ENCODE measurements at regions not wholly inside any gene's neighbourhood (a gene's known extent, or its start where the extent isn't known, plus 50 kb on each side); places are given as distances from the start of the nearest gene placed in this dataset.

DNA sequence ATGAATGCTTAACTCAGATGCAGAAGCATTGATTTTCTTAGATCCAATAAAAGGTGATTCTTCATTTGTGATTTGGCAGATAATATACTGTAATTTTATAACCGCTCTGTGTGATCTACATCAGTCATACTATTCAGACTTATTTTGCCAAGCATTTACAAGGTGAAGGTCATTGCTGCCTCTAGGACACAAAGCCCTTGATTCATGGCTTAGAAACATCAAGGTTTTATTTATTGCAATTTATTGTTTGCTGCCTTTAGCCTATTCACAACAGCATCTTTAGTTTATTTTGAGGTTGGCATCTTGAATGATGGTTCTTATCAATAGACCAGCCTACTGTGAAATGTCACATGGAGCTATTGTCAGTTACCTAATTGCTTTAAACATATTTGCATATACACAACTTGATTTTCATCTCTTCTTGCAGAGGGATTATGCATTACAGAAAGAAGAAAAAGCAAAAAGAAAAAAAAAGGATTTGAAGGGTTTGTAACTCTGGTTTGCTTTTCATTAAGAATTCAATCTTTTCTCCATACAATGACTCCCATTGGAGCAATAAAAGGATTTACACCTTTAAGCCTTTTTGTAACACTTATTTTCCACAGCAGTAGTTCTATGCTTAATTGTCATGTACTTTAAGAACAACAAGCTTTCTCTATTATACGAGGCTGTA lies 1371.6 kb upstream of the CELF2 start:
- TF ChIP-seq, protein P1, sequence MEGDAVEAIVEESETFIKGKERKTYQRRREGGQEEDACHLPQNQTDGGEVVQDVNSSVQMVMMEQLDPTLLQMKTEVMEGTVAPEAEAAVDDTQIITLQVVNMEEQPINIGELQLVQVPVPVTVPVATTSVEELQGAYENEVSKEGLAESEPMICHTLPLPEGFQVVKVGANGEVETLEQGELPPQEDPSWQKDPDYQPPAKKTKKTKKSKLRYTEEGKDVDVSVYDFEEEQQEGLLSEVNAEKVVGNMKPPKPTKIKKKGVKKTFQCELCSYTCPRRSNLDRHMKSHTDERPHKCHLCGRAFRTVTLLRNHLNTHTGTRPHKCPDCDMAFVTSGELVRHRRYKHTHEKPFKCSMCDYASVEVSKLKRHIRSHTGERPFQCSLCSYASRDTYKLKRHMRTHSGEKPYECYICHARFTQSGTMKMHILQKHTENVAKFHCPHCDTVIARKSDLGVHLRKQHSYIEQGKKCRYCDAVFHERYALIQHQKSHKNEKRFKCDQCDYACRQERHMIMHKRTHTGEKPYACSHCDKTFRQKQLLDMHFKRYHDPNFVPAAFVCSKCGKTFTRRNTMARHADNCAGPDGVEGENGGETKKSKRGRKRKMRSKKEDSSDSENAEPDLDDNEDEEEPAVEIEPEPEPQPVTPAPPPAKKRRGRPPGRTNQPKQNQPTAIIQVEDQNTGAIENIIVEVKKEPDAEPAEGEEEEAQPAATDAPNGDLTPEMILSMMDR (IDR thresholded peaks at IDR 0.05): no peak
- Histone ChIP-seq H3K4me1 (no peaks in the 10 kb centered on the region), H3K27me3 (ENCODE audit: low read depth) (no peaks in the 10 kb centered on the region), H3K27ac (no peak overlapping the region), H3K4me3 (no peak overlapping the region), H3K9me3 (no peaks in the 10 kb centered on the region), H3K36me3 (no peaks in the 10 kb centered on the region)
- intact Hi-C loops (cut with DNase I): no loop called here
- DNase-seq: no peak
- ATAC-seq: no peak

DNA sequence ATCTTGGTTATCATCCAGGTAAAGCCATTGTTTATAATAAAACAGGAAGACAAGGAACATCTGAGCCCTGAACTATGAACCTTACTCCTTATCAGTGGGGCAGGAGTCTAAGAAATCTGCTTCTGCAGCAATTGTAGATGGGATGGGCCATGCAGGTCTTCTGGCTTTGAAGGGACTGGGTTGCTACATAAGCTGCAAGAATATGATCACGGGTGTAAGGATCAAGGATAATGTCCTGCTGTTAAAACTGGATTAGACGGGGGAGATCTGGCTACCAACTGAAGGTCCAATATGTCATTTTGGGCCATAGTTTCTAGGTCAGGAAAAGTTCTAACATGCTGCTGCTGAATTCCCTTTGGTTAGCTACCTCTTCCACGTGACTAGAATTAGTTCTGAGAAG lies 1363.4 kb upstream of the CELF2 start:
- Histone ChIP-seq H3K9me3 (no peaks in the 10 kb centered on the region), H3K36me3 (no peaks in the 10 kb centered on the region), H3K4me3 (no peak overlapping the region), H3K27ac (no peak overlapping the region), H3K27me3 (ENCODE audit: low read depth) (no peaks in the 10 kb centered on the region), H3K4me1 (no peaks in the 10 kb centered on the region)
- ATAC-seq (no peak), DNase-seq (no peak)
- TF ChIP-seq, protein P1 (IDR thresholded peaks at IDR 0.05): no peak
- intact Hi-C loops (cut with DNase I): no loop called here

- Histone ChIP-seq H3K4me1 (no peaks in the 10 kb centered on the region), H3K27ac (no peak overlapping the region), H3K36me3 (no peaks in the 10 kb centered on the region), H3K9me3 (no peaks in the 10 kb centered on the region), H3K27me3 (ENCODE audit: low read depth) (no peaks in the 10 kb centered on the region), H3K4me3 (no peak overlapping the region)
- intact Hi-C loops (cut with DNase I): no loop called here
- ATAC-seq (no peak), DNase-seq (no peak)
- TF ChIP-seq, protein P1 (IDR thresholded peaks at IDR 0.05): no peak
These were observed 1361.3 kb upstream of the CELF2 start for GRCh38 chr10:9656386-9656785.

DNA sequence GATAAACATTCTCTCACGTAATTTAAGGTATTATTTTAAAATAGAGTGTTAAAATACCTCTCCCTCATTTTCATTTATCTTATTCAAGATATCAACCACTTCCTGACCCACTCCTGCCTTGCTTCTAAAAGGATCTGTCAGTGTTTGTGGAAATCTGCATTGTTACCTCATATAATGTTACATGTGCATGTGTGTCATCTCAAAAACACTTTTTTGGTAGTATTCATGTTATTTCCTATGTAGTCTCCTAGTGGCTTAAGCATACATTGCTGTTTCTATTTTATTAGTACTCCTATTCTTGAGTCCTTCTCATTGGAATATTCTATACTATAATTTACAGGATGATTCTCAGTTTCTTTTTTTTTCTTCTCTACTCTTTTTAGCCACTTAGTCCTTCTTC lies 1360.7 kb upstream of the CELF2 start:
- DNase-seq (no peak), ATAC-seq (no peak)
- TF ChIP-seq, protein P1 (IDR thresholded peaks at IDR 0.05): no peak
- Histone ChIP-seq H3K4me3 (no peak overlapping the region), H3K9me3 (no peaks in the 10 kb centered on the region), H3K4me1 (no peaks in the 10 kb centered on the region), H3K27ac (no peak overlapping the region), H3K27me3 (ENCODE audit: low read depth) (no peaks in the 10 kb centered on the region), H3K36me3 (no peaks in the 10 kb centered on the region)
- intact Hi-C loops (cut with DNase I): no loop called here

- Histone ChIP-seq H3K27ac (no peak overlapping the region), H3K4me3 (no peak overlapping the region), H3K4me1 (no peaks in the 10 kb centered on the region), H3K27me3 (ENCODE audit: low read depth) (no peaks in the 10 kb centered on the region), H3K9me3 (no peaks in the 10 kb centered on the region), H3K36me3 (no peaks in the 10 kb centered on the region)
- DNase-seq (no peak), ATAC-seq (no peak)
- TF ChIP-seq, protein P1 (IDR thresholded peaks at IDR 0.05): no peak
- intact Hi-C loops (cut with DNase I): no loop called here
These were observed 1360.1 kb upstream of the CELF2 start for GRCh38 chr10:9657530-9657929.
